SH-SY5Y (cell line): ENCODE measurements at regions not wholly inside any gene's neighbourhood (a gene's known extent, or its start where the extent isn't known, plus 50 kb on each side); places are given as distances from the start of the nearest gene placed in this dataset.

Experiments
- GATA2 ChIP-seq: IDR thresholded peaks from 2 replicates; pipeline ENCODE4 v1.6.1; 2011; ENCODE audit warnings: mild to moderate bottlenecking, low read depth, low read length
- GATA3 ChIP-seq: IDR thresholded peaks from 2 replicates; pipeline ENCODE4 v1.6.1; 2011; ENCODE audit warnings: low read depth, mild to moderate bottlenecking, low read length, moderate library complexity

- TF ChIP-seq GATA2 (no peak), GATA3 (no peak)
Measured at GRCh38 chr6:41404182-41404845, 68.9 kb downstream of the NCR2 start.

- no peak for TF ChIP-seq GATA3
- TF ChIP-seq GATA2, result no peak
Measured at GRCh38 chr6:41405941-41406727, 70.7 kb downstream of the NCR2 start.

GRCh38 chr6:41406728-41407489, 71.5 kb downstream of the NCR2 start:
- TF ChIP-seq GATA2, result no peak
- no peak for TF ChIP-seq GATA3

- no peak for TF ChIP-seq GATA3
- no peak for TF ChIP-seq GATA2
Measured at GRCh38 chr6:41408576-41408975, 73.2 kb downstream of the NCR2 start.

- TF ChIP-seq GATA2, result no peak
- no peak for TF ChIP-seq GATA3
Measured at GRCh38 chr6:41408982-41409381, 73.6 kb downstream of the NCR2 start.

GRCh38 chr6:41409489-41409888, 74.1 kb downstream of the NCR2 start:
- TF ChIP-seq GATA2 (no peak), GATA3 (no peak)

- TF ChIP-seq GATA3, result no peak
- no peak for TF ChIP-seq GATA2
Measured at GRCh38 chr6:41411961-41412360, 76.6 kb downstream of the NCR2 start.

- TF ChIP-seq GATA3 (no peak), GATA2 (no peak)
Measured at GRCh38 chr6:41413250-41413649, 77.8 kb downstream of the NCR2 start.

- TF ChIP-seq GATA3 (no peak), GATA2 (no peak)
Measured at GRCh38 chr6:41416501-41416837, 81.1 kb downstream of the NCR2 start.

- TF ChIP-seq GATA2 (no peak), GATA3 (no peak)
Measured at GRCh38 chr6:41418741-41419140, 83.3 kb downstream of the NCR2 start.

- TF ChIP-seq GATA3 (no peak), GATA2 (no peak)
Measured at GRCh38 chr6:41419385-41419784, 84.0 kb downstream of the NCR2 start.

GRCh38 chr6:41420186-41420585, 84.8 kb downstream of the NCR2 start:
- no peak for TF ChIP-seq GATA2
- TF ChIP-seq GATA3, result no peak

GRCh38 chr6:41422161-41422560, 86.8 kb downstream of the NCR2 start:
- TF ChIP-seq GATA3, result no peak
- no peak for TF ChIP-seq GATA2

- TF ChIP-seq GATA2 (no peak), GATA3 (no peak)
Measured at GRCh38 chr6:41423002-41423401, 87.6 kb downstream of the NCR2 start.
